B cell (primary cell): ENCODE measurements at regions not wholly inside any gene's neighbourhood (a gene's known extent, or its start where the extent isn't known, plus 50 kb on each side); places are given as distances from the start of the nearest gene placed in this dataset.

Source experiments
- ATAC-seq: fragments of 200-7000 bp; cut with Tn5 transposase; one replicate; pipeline ENCODE4 v1.10.0; 2021; ENCODE audit warnings: low read depth, mild to moderate bottlenecking, moderate number of reproducible peaks, moderate library complexity
- CTCF ChIA-PET: fragments of 350-600 bp; sonication (Branson Sonifier 250); formaldehyde crosslinking; loops from one replicate; lab custom pipeline; 2021; ENCODE audit warnings: antibody characterized with exemption, inconsistent platforms; lab: Charles Lee
- POLR2A ChIA-PET: fragments of 350-600 bp; sonication (Branson Sonifier 250); formaldehyde crosslinking; loops from one replicate; lab custom pipeline; 2021; ENCODE audit warnings: antibody characterized with exemption; lab: Charles Lee
- DNase-seq: peaks from one replicate; pipeline ENCODE4 v3.0.0; 2013
- H2AFZ ChIP-seq: 2 replicates; pipeline ENCODE4 v1.6.1; 2012; ENCODE audit warnings: mild to moderate bottlenecking, low read depth, low read length; ENCODE audit not compliant: insufficient read depth, poor library complexity, severe bottlenecking
- H3K27ac ChIP-seq, 2 donors: 1 replicate in 1 of 2; 2 replicates in 1 of 2; pipeline ENCODE4 v1.5.1; 2012 to 2013; ENCODE audit warnings: low read length in 2 of 2, mild to moderate bottlenecking in 2 of 2, moderate library complexity in 1 of 2
- H3K27me3 ChIP-seq, 4 experiments: fragments of 200-600 bp in 1 of 4; sonication (generic) in 1 of 4; replicated peaks in 1 of 4; 1 replicate in 2 of 4; 2 replicates in 2 of 4; pipeline versions ENCODE4 v1.6.1 to v1.7.0; 2013 to 2016; ENCODE audit warnings: low read length in 3 of 4, mild to moderate bottlenecking in 2 of 4, mixed read lengths in 1 of 4, moderate library complexity in 1 of 4; ENCODE audit not compliant: insufficient read depth in 4 of 4, control insufficient read depth in 3 of 4; ENCODE audit errors: control extremely low read depth in 1 of 4
- H3K36me3 ChIP-seq, 2 experiments: replicated peaks in 1 of 2; 1 replicate in 1 of 2; 2 replicates in 1 of 2; pipeline versions ENCODE4 v1.6.1 to v1.7.1; 2013; ENCODE audit warnings: low read length in 1 of 2; ENCODE audit not compliant: insufficient read depth in 2 of 2, control insufficient read depth in 1 of 2; ENCODE audit errors: control extremely low read depth in 1 of 2, extremely low read depth in 1 of 2
- H3K4me1 ChIP-seq, 2 donors: fragments of 200-600 bp in 1 of 2; sonication (generic) in 1 of 2; 1 replicate in 1 of 2; 2 replicates in 1 of 2; pipeline versions ENCODE4 v1.5.1 to v1.6.1; 2013 to 2017; ENCODE audit warnings: low read length in 2 of 2; ENCODE audit not compliant: control insufficient read depth in 2 of 2, insufficient read depth in 2 of 2
- H3K4me2 ChIP-seq: replicated peaks from 2 replicates; pipeline ENCODE3; 2012; ENCODE audit warnings: mild to moderate bottlenecking, low read depth, low read length; ENCODE audit not compliant: poor library complexity, severe bottlenecking
- H3K4me3 ChIP-seq, 5 experiments: fragments of 200-600 bp in 1 of 5; sonication (generic) in 1 of 5; 1 replicate in 3 of 5; 2 replicates in 2 of 5; pipeline versions ENCODE4 v1.5.1 to v1.7.0; 2011 to 2016; ENCODE audit warnings: low read length in 4 of 5, mild to moderate bottlenecking in 4 of 5, low read depth in 2 of 5, control low read depth in 1 of 5, moderate library complexity in 1 of 5; ENCODE audit not compliant: insufficient read depth in 1 of 5; ENCODE audit errors: control extremely low read depth in 1 of 5, extremely low read depth in 1 of 5
- H3K79me2 ChIP-seq: fragments of 200-600 bp; sonication (generic); one replicate; pipeline ENCODE4 v1.6.0; 2016; ENCODE audit warnings: low read length; ENCODE audit not compliant: control insufficient read depth, insufficient read depth
- H3K9ac ChIP-seq: fragments of 200-600 bp; sonication (generic); 2 replicates; pipeline ENCODE4 v1.6.1; 2017; ENCODE audit warnings: mild to moderate bottlenecking, low read length, moderate library complexity
- H3K9me3 ChIP-seq, 3 donors: one replicate each; pipeline versions ENCODE4 v1.6.1 to v1.7.1; 2013; ENCODE audit warnings: low read length in 2 of 3; ENCODE audit not compliant: control insufficient read depth in 2 of 3, insufficient read depth in 1 of 3; ENCODE audit errors: control extremely low read depth in 1 of 3
- H4K20me1 ChIP-seq: 2 replicates; pipeline ENCODE4 v1.6.0; 2012; ENCODE audit warnings: mild to moderate bottlenecking, low read length; ENCODE audit not compliant: insufficient read depth, control insufficient read depth, poor library complexity, severe bottlenecking
- H3K27ac Mint-ChIP-seq: one replicate; pipeline ENCODE4 v1.8.0; 2021; ENCODE audit warnings: mixed read lengths
- H3K27me3 Mint-ChIP-seq: one replicate; pipeline ENCODE4 v1.8.0; 2021; ENCODE audit warnings: mixed read lengths
- H3K4me1 Mint-ChIP-seq: one replicate; pipeline ENCODE4 v1.8.0; 2021; ENCODE audit warnings: mixed read lengths
- H3K4me3 Mint-ChIP-seq: one replicate; pipeline ENCODE4 v1.8.0; 2021; ENCODE audit warnings: mixed read lengths
- H3K9me3 Mint-ChIP-seq: one replicate; pipeline ENCODE4 v1.8.0; 2022; ENCODE audit warnings: mixed read lengths; ENCODE audit not compliant: insufficient read depth
- EZH2 ChIP-seq: IDR thresholded peaks from 2 replicates; pipeline ENCODE4 v1.6.1; 2012; ENCODE audit warnings: borderline replicate concordance, low read depth, mild to moderate bottlenecking, moderate library complexity, low read length; ENCODE audit not compliant: insufficient read depth, poor library complexity, severe bottlenecking
- WGBS: methylation state at CpG from one replicate; pipeline ENCODE4 v1.1.5; 2013; ENCODE audit warnings: missing lambda C conversion rate; ENCODE audit not compliant: insufficient coverage; 5-methylcytosine and 5-hydroxymethylcytosine counted together
- intact Hi-C: fragments of 100-400 bp; cut with micrococcal nuclease; formaldehyde crosslinking; loops from one replicate; pipeline ENCODE4 v1.10.0; 2022
- TF ChIP-seq, protein P1 (sequence below): fragments of 200-600 bp; IDR thresholded peaks from one replicate; pipeline ENCODE4 v1.8.0; 2022; ENCODE audit warnings: antibody characterized with exemption, mild to moderate bottlenecking

DNA sequence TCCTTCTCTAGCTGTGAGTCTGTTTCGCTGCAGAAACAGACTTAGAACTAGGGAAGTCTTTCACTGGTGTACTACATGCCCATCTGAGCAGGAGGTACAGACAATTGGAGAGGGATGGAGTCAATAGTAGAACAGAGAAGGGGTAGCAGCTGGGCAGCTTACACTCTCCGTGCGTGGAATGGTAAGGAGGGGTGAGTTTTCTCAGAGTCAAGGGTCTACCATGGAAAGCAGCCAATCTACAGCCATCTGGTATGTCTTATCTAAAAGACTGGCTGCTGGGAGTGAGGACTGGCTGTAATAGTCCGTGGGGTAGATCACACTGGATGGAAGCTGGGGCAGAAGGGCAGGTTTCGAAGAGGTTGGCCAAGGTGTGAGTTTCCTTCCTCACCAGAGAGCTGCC is 137.3 kb upstream of the TENM4 start:
- Mint-ChIP-seq H3K4me1 (no peaks in the 10 kb centered on the region), H3K27me3 (peaks cover 2% of the 10 kb centered on the region), H3K27ac (no peak overlapping the region), H3K4me3 (no peak overlapping the region), H3K9me3 (no peaks in the 10 kb centered on the region)
- Histone ChIP-seq H3K9me3 (no peaks in the 10 kb centered on the region), H3K9ac (no peak overlapping the region), H3K79me2 (no peaks in the 10 kb centered on the region), H4K20me1 (no peaks in the 10 kb centered on the region), H3K4me1 (no peaks in the 10 kb centered on the region), H3K36me3 (no peaks in the 10 kb centered on the region), H2AFZ (no peak overlapping the region), H3K4me3 (no peak overlapping the region), H3K27ac (no peak overlapping the region), H3K27me3 (no peaks in the 10 kb centered on the region), H3K4me2 (no peak overlapping the region)
- intact Hi-C loops, result no loop called here
- ChIA-PET POLR2A (no interaction called here), CTCF (no interaction called here)
- no peak for TF ChIP-seq EZH2
- TF ChIP-seq, protein P1, sequence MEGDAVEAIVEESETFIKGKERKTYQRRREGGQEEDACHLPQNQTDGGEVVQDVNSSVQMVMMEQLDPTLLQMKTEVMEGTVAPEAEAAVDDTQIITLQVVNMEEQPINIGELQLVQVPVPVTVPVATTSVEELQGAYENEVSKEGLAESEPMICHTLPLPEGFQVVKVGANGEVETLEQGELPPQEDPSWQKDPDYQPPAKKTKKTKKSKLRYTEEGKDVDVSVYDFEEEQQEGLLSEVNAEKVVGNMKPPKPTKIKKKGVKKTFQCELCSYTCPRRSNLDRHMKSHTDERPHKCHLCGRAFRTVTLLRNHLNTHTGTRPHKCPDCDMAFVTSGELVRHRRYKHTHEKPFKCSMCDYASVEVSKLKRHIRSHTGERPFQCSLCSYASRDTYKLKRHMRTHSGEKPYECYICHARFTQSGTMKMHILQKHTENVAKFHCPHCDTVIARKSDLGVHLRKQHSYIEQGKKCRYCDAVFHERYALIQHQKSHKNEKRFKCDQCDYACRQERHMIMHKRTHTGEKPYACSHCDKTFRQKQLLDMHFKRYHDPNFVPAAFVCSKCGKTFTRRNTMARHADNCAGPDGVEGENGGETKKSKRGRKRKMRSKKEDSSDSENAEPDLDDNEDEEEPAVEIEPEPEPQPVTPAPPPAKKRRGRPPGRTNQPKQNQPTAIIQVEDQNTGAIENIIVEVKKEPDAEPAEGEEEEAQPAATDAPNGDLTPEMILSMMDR, result no peak
- WGBS, result 79% methylated on average over 2 of the region's 5 CpGs
- ATAC-seq (no peak), DNase-seq (no peak)

- TF ChIP-seq EZH2, result no peak
- TF ChIP-seq, protein P1, result no peak
- Histone ChIP-seq H3K27ac (no peak overlapping the region), H3K9me3 (no peaks in the 10 kb centered on the region), H4K20me1 (no peaks in the 10 kb centered on the region), H3K4me1 (no peaks in the 10 kb centered on the region), H3K4me2 (no peak overlapping the region), H3K9ac (no peak overlapping the region), H3K27me3 (no peaks in the 10 kb centered on the region), H2AFZ (no peak overlapping the region), H3K79me2 (no peaks in the 10 kb centered on the region), H3K36me3 (no peaks in the 10 kb centered on the region), H3K4me3 (no peak overlapping the region)
- intact Hi-C loops, result no loop called here
- H3K4me3 Mint-ChIP-seq, result no peak overlapping the region
- WGBS, result 75% methylated on average over 1 of the region's 1 CpG
- no peak overlapping the region for H3K27ac Mint-ChIP-seq
- ATAC-seq (no peak), DNase-seq (no peak)
- H3K9me3 Mint-ChIP-seq, result no peaks in the 10 kb centered on the region
- POLR2A ChIA-PET, result no interaction called here
- no peaks in the 10 kb centered on the region for H3K4me1 Mint-ChIP-seq
- H3K27me3 Mint-ChIP-seq, result peaks cover 2% of the 10 kb centered on the region
- CTCF ChIA-PET, result no interaction called here
Observed at GRCh38 chr11:79575701-79576100, 134.9 kb upstream of the TENM4 start.
